Hepatocyte (in vitro differentiated cells): ENCODE measurements at regions not wholly inside any gene's neighbourhood (a gene's known extent, or its start where the extent isn't known, plus 50 kb on each side); places are given as distances from the start of the nearest gene placed in this dataset. TPM values are rescaled to one million over a fixed set of nuclear protein-coding genes. Genes with fewer than 3 reads are reported as not detected.

Experiments
- DNase-seq: peaks from one replicate; pipeline ENCODE4 v3.0.0-alpha.2; 2016; ENCODE audit warnings: low spot score
- H2AFZ ChIP-seq: fragments of 200-600 bp; sonication (generic); 2 replicates; pipeline ENCODE4 v1.6.0; 2016; ENCODE audit warnings: antibody characterized with exemption, mild to moderate bottlenecking
- H3K27ac ChIP-seq: fragments of 200-600 bp; sonication (generic); 2 replicates; pipeline ENCODE4 v1.5.1; 2016; ENCODE audit warnings: mild to moderate bottlenecking
- H3K27me3 ChIP-seq: fragments of 200-600 bp; sonication (generic); 2 replicates; pipeline ENCODE4 v1.6.1; 2016
- H3K36me3 ChIP-seq: fragments of 200-600 bp; sonication (generic); replicated peaks from 2 replicates; pipeline ENCODE4 v1.5.1; 2016; ENCODE audit warnings: low read depth; ENCODE audit not compliant: insufficient read depth
- H3K4me1 ChIP-seq: fragments of 200-600 bp; sonication (generic); 2 replicates; pipeline ENCODE4 v1.5.1; 2016; ENCODE audit warnings: mild to moderate bottlenecking, moderate library complexity; ENCODE audit not compliant: insufficient read depth
- H3K4me2 ChIP-seq: fragments of 200-600 bp; sonication (generic); 2 replicates; pipeline ENCODE4 v1.6.0; 2016
- H3K4me3 ChIP-seq: fragments of 200-600 bp; sonication (generic); 2 replicates; pipeline ENCODE4 v1.5.1; 2016; ENCODE audit warnings: mild to moderate bottlenecking
- H3K79me2 ChIP-seq: fragments of 200-600 bp; sonication (generic); 2 replicates; pipeline ENCODE4 v1.6.0; 2017; ENCODE audit warnings: mild to moderate bottlenecking
- H3K9me2 ChIP-seq: fragments of 200-600 bp; sonication (generic); replicated peaks from 2 replicates; pipeline ENCODE4 v1.6.0; 2017; ENCODE audit warnings: mild to moderate bottlenecking; ENCODE audit not compliant: insufficient read depth
- H3K9me3 ChIP-seq: fragments of 200-600 bp; sonication (generic); 2 replicates; pipeline ENCODE4 v1.5.1; 2016; ENCODE audit warnings: low read depth, mild to moderate bottlenecking
- H4K20me1 ChIP-seq: fragments of 200-600 bp; sonication (generic); 2 replicates; pipeline ENCODE4 v1.6.0; 2016; ENCODE audit warnings: mild to moderate bottlenecking; ENCODE audit not compliant: insufficient read depth, poor library complexity, severe bottlenecking
- EZH2 ChIP-seq: fragments of 200-600 bp; sonication (generic); IDR thresholded peaks from 2 replicates; pipeline ENCODE4 v1.6.1; 2016; ENCODE audit warnings: antibody characterized with exemption, mild to moderate bottlenecking, borderline replicate concordance
- EZH2phosphoT487 ChIP-seq: fragments of 200-600 bp; sonication (generic); IDR thresholded peaks from one replicate; pipeline ENCODE4 v1.6.1; 2018; ENCODE audit warnings: antibody characterized with exemption, mild to moderate bottlenecking, low read depth, moderate library complexity; ENCODE audit not compliant: unreplicated experiment, severe bottlenecking
- WGBS: methylation state at CpG from one replicate; pipeline ENCODE4 v1.1.6; 2016; ENCODE audit warnings: low lambda C conversion rate; ENCODE audit errors: missing lambda C conversion rate; 5-methylcytosine and 5-hydroxymethylcytosine counted together
- small RNA-seq: library from RNA; depleted of rRNA; stranded (forward); fragments of <200 nt; gene quantifications from one replicate; pipeline ENCODE3, GENCODE V24; 2014
- TF ChIP-seq, protein P1 (sequence below): fragments of 200-600 bp; sonication (generic); IDR thresholded peaks from 2 replicates; pipeline ENCODE4 v1.5.1; 2016; ENCODE audit warnings: antibody characterized with exemption, mild to moderate bottlenecking; ENCODE audit not compliant: poor library complexity

DNA sequence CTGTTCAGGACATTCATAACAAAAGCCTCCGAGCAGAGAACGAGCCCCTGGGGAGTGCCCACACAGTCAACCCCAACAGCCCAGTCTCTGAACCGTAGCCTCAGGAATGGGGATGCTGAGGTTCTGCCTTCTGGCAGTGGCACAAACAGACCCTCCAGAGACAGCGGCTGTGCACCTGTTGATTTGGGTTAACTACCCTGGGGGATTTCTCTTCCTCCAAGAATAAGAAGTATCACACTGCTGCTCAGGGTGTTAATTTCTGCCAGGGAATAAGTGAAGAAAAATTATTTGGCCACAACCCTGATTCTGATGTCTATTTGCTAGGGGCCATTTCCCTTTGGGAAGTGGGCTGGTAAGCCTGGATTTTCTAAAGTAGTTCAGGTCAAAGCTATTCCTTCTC, 51.0 kb upstream of the PIRT start:
- no peak overlapping the region for H3K4me3 ChIP-seq
- no peak overlapping the region for H3K27ac ChIP-seq
- WGBS, result 63% methylated on average over 4 of the region's 4 CpGs
- no peak overlapping the region for H3K4me2 ChIP-seq
- no peaks in the 10 kb centered on the region for H3K9me2 ChIP-seq
- no peaks in the 10 kb centered on the region for H3K9me3 ChIP-seq
- no peaks in the 10 kb centered on the region for H3K4me1 ChIP-seq
- TF ChIP-seq, protein P1, sequence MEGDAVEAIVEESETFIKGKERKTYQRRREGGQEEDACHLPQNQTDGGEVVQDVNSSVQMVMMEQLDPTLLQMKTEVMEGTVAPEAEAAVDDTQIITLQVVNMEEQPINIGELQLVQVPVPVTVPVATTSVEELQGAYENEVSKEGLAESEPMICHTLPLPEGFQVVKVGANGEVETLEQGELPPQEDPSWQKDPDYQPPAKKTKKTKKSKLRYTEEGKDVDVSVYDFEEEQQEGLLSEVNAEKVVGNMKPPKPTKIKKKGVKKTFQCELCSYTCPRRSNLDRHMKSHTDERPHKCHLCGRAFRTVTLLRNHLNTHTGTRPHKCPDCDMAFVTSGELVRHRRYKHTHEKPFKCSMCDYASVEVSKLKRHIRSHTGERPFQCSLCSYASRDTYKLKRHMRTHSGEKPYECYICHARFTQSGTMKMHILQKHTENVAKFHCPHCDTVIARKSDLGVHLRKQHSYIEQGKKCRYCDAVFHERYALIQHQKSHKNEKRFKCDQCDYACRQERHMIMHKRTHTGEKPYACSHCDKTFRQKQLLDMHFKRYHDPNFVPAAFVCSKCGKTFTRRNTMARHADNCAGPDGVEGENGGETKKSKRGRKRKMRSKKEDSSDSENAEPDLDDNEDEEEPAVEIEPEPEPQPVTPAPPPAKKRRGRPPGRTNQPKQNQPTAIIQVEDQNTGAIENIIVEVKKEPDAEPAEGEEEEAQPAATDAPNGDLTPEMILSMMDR, result no peak
- TF ChIP-seq EZH2phosphoT487 (no peak), EZH2 (no peak)
- H3K36me3 ChIP-seq, result no peaks in the 10 kb centered on the region
- no peak overlapping the region for H2AFZ ChIP-seq
- no peaks in the 10 kb centered on the region for H4K20me1 ChIP-seq
- no peak for DNase-seq
- H3K79me2 ChIP-seq, result no peaks in the 10 kb centered on the region
- no peaks in the 10 kb centered on the region for H3K27me3 ChIP-seq

Small RNAs in the stretch of these regions (small RNA-seq; reads per million reads assigned to genes)
- not detected for gene RN7SL601P
